ENCODE measurements at regions not wholly inside any gene's neighbourhood (a gene's known extent, or its start where the extent isn't known, plus 50 kb on each side); places are given as distances from the start of the nearest gene placed in this dataset.

DNA sequence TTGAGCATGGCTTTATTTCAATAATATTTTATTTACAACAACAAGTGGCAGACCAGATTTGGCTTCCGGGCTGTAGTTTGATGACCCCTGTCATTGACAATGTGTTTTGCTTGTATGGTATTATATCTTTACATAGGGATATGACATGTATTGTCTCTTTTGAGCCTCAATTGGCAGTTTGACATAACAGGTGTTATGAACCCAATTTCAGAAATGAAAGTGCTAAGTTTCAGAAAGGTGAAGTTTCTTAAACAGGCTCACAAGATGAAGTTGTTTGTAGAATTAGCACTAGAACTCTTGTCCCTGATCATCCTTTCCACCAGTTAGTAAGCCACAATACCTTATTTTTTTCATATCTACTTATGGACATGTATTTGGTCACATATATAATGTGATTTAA lies 303.0 kb upstream of the GRIA1 start (continued):
- TF ChIP-seq, protein P1, sequence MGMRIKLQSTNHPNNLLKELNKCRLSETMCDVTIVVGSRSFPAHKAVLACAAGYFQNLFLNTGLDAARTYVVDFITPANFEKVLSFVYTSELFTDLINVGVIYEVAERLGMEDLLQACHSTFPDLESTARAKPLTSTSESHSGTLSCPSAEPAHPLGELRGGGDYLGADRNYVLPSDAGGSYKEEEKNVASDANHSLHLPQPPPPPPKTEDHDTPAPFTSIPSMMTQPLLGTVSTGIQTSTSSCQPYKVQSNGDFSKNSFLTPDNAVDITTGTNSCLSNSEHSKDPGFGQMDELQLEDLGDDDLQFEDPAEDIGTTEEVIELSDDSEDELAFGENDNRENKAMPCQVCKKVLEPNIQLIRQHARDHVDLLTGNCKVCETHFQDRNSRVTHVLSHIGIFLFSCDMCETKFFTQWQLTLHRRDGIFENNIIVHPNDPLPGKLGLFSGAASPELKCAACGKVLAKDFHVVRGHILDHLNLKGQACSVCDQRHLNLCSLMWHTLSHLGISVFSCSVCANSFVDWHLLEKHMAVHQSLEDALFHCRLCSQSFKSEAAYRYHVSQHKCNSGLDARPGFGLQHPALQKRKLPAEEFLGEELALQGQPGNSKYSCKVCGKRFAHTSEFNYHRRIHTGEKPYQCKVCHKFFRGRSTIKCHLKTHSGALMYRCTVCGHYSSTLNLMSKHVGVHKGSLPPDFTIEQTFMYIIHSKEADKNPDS (CRISPR knock-in tag; IDR thresholded peaks at IDR 0.05): no peak
- TF ChIP-seq ATF7-NPFF (CRISPR knock-in tag; IDR thresholded peaks at IDR 0.05; ENCODE audit: low read depth): no peak

DNA sequence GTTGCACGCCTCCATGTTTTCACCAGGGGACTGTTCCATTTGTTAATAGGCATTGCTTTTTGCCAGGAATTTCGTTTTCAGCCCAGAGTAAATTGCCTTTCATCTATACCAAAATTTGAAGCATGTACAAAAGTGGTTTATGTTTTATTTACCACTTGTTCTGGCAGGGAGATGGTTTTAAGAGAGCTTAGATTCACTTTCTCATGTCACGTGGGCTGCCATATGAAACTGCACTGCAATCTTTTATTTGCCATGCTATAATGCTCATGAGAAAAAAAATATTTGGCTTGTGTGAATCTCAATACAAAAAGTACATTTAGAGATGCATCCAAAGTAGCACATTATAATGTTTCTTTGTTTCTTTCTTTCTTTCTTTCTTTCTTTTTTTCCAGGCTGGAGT lies 284.1 kb upstream of the GRIA1 start:
- no peaks in the 10 kb centered on the region for H3K27me3 ChIP-seq (ENCODE audit: control insufficient read depth in 1 of 2, insufficient read depth in 2 of 2, low read length in 2 of 2)
- CTCF ChIA-PET (ENCODE audit: low intra/inter-chr PET ratio, low total read pairs): no interaction called here
- in situ Hi-C loops (cut with HindIII; ENCODE audit: extremely low pct_ligation_motif_present, low pct_unique_long_range_greater_than_20kb): no loop called here
- no peaks in the 10 kb centered on the region for H3K4me1 ChIP-seq (ENCODE audit: insufficient read depth, low read length)
- no peak overlapping the region for H3K4me3 ChIP-seq (replicated peaks in 1 of 3; ENCODE audit: insufficient read depth in 1 of 3, low read depth in 2 of 3, low read length in 3 of 3)
- POLR2A ChIA-PET: no interaction called here
- no peak overlapping the region for H3K4me2 ChIP-seq (ENCODE audit: low read depth, low read length)
- no peaks in the 10 kb centered on the region for H3K36me3 ChIP-seq (replicated peaks in 1 of 2; ENCODE audit: control insufficient read depth in 1 of 2, insufficient read depth in 2 of 2, low read length in 2 of 2)
- no peak overlapping the region for H3K9ac ChIP-seq (ENCODE audit: insufficient read depth, low read depth, low read length)
- BruUV-seq (replicated peaks): no TSS peak
- TF ChIP-seq ZBTB3 (CRISPR knock-in tag; IDR thresholded peaks at IDR 0.05; ENCODE audit: borderline replicate concordance, low read depth) (no peak), RFXAP (CRISPR knock-in tag; IDR thresholded peaks at IDR 0.05; ENCODE audit: borderline replicate concordance) (no peak), HNRNPH1 (optimal IDR thresholded peaks at IDR 0.05; ENCODE audit: low read depth, low read length) (no peak), ZNF572 (CRISPR knock-in tag; IDR thresholded peaks at IDR 0.05) (no peak), REL (CRISPR knock-in tag; conservative IDR thresholded peaks at IDR 0.05) (no peak), MTF1 (CRISPR knock-in tag; IDR thresholded peaks at IDR 0.05) (no peak)
- intact Hi-C loops (cut with micrococcal nuclease; ENCODE audit: unreplicated experiment): no loop called here
- H3K79me2 ChIP-seq (ENCODE audit: insufficient read depth, low read length): no peaks in the 10 kb centered on the region
- ATAC-seq (no peak), FAIRE-seq (no peak), DNase-seq (ENCODE audit: low spot score) (no peak)
- 3% methylated on average over 3 of the region's 3 CpGs for WGBS (ENCODE audit: low lambda C conversion rate)
- peaks cover 93% of the 10 kb centered on the region for H3K9me3 ChIP-seq (ENCODE audit: low read length)
- no peaks in the 10 kb centered on the region for H4K20me1 ChIP-seq (ENCODE audit: insufficient read depth, low read length)
- H3K27ac ChIP-seq (ENCODE audit: extremely low read length, insufficient read depth, low read length): no peak overlapping the region
- H2AFZ ChIP-seq (ENCODE audit: low read length): no peak overlapping the region
